BJ (cell line): ENCODE measurements at regions not wholly inside any gene's neighbourhood (a gene's known extent, or its start where the extent isn't known, plus 50 kb on each side); places are given as distances from the start of the nearest gene placed in this dataset.
A peak's percentile ranks its signal among the peaks of the same experiment; 100 is the strongest.

Source experiments
- CTCF ChIA-PET: fragments of 350-600 bp; formaldehyde crosslinking; extraction: SDS; loops from one replicate; lab custom pipeline; 2021; ENCODE audit warnings: antibody characterized with exemption, inconsistent platforms; lab: Yijun Ruan, JAX
- POLR2A ChIA-PET: fragments of 300-600 bp; sonication (Branson Sonifier 250); formaldehyde crosslinking; extraction: SDS; loops from one replicate; lab custom pipeline; 2021; ENCODE audit warnings: antibody characterized with exemption; lab: Charles Lee
- DNase-seq: peaks from one replicate; pipeline ENCODE4 v3.0.0-alpha.2; 2011; ENCODE audit warnings: low read depth
- H3K27me3 ChIP-seq: 2 replicates; pipeline ENCODE4 v1.6.0; 2011; ENCODE audit warnings: low read length; ENCODE audit not compliant: control insufficient read depth, insufficient read depth
- H3K36me3 ChIP-seq: 2 replicates; pipeline ENCODE4 v1.5.1; 2011; ENCODE audit warnings: low read length; ENCODE audit not compliant: control insufficient read depth, insufficient read depth
- H3K4me3 ChIP-seq: 2 replicates; pipeline ENCODE4 v1.5.1; 2011; ENCODE audit warnings: low read depth, mild to moderate bottlenecking, control low read depth, low read length
- CTCF ChIP-seq: IDR thresholded peaks from 2 replicates; pipeline ENCODE4 v1.5.1; 2011; ENCODE audit warnings: low read depth, mild to moderate bottlenecking, control low read depth, inconsistent platforms, low read length, moderate library complexity; ENCODE audit not compliant: insufficient read depth

GRCh38 chr4:79831701-79832514 is 241.1 kb downstream of the ANTXR2 start:
- H3K4me3 ChIP-seq: no peak overlapping the region
- ChIA-PET POLR2A (no interaction called here), CTCF (no interaction called here)

GRCh38 chr4:79831119-79831528 is 241.9 kb downstream of the ANTXR2 start:
- H3K27me3 ChIP-seq: no peaks in the 10 kb centered on the region
- DNase-seq: no peak
- TF ChIP-seq CTCF: no peak
- no peak overlapping the region for H3K4me3 ChIP-seq
- POLR2A ChIA-PET: no interaction called here
- CTCF ChIA-PET: no interaction called here
- H3K36me3 ChIP-seq: no peaks in the 10 kb centered on the region

More at GRCh38 chr4:79831701-79832514, 241.1 kb downstream of the ANTXR2 start:
- H3K36me3 ChIP-seq: no peaks in the 10 kb centered on the region
- no peak for TF ChIP-seq CTCF
- no peak for DNase-seq
- no peaks in the 10 kb centered on the region for H3K27me3 ChIP-seq

- CTCF ChIA-PET: no interaction called here
- Histone ChIP-seq H3K36me3 (no peaks in the 10 kb centered on the region), H3K27me3 (no peaks in the 10 kb centered on the region), H3K4me3 (no peak overlapping the region)
- POLR2A ChIA-PET: no interaction called here
- TF ChIP-seq CTCF: no peak
- no peak for DNase-seq
Measured at GRCh38 chr4:79827283-79827682, 245.7 kb downstream of the ANTXR2 start.

- POLR2A ChIA-PET: no interaction called here
- CTCF ChIA-PET: interaction anchor here (1.1 kb wide), 1 partner anchor 77 kb away, joined by 3 read pairs; no protein-coding TSS in a partner anchor
- H3K36me3 ChIP-seq: no peaks in the 10 kb centered on the region
Measured at GRCh38 chr4:79823148-79823763, 249.8 kb downstream of the ANTXR2 start.

More at GRCh38 chr4:79823148-79823763, 249.8 kb downstream of the ANTXR2 start:
- peak; percentile 5 for DNase-seq
- H3K4me3 ChIP-seq: no peak overlapping the region
- H3K27me3 ChIP-seq: no peaks in the 10 kb centered on the region
- no peak for TF ChIP-seq CTCF
